ENCODE measurements at regions not wholly inside any gene's neighbourhood (a gene's known extent, or its start where the extent isn't known, plus 50 kb on each side); places are given as distances from the start of the nearest gene placed in this dataset.

GRCh38 chr13:63336549-63336948 is 1920.9 kb upstream of the PCDH20 start:
- H3K27ac ChIP-seq (ENCODE audit: low read depth, low read length), result no peak overlapping the region
- no peaks in the 10 kb centered on the region for H3K9me2 ChIP-seq (replicated peaks; ENCODE audit: insufficient read depth, low read length)
- H2AFZ ChIP-seq (ENCODE audit: low read depth, low read length, severe bottlenecking), result no peak overlapping the region
- no peak overlapping the region for H3K9ac ChIP-seq (ENCODE audit: low read length)
- no peak overlapping the region for H3K4me2 ChIP-seq (ENCODE audit: low read depth, low read length, poor library complexity, severe bottlenecking)
- no peaks in the 10 kb centered on the region for H4K20me1 ChIP-seq (ENCODE audit: low read depth, low read length)
- no peaks in the 10 kb centered on the region for H3K36me3 ChIP-seq (ENCODE audit: low read length)
- TF ChIP-seq CTCF (IDR thresholded peaks at IDR 0.05; ENCODE audit: insufficient read depth, low read length, poor library complexity, severe bottlenecking) (no peak), EZH2phosphoT487 (conservative IDR thresholded peaks at IDR 0.05; ENCODE audit: low read length) (no peak)
- no peak overlapping the region for H3K4me3 ChIP-seq (ENCODE audit: insufficient read depth, low read length, poor library complexity, severe bottlenecking)
- H3K9me3 ChIP-seq (ENCODE audit: insufficient read depth, low read length), result no peaks in the 10 kb centered on the region; the same call in 1 of the 2 replicates
- no peaks in the 10 kb centered on the region for H3K79me2 ChIP-seq (ENCODE audit: insufficient read depth, low read length)
- H3F3A ChIP-seq (ENCODE audit: insufficient read depth), result no peaks in the 10 kb centered on the region
- no peaks in the 10 kb centered on the region for H3K27me3 ChIP-seq (ENCODE audit: low read length)

- Histone ChIP-seq H3K4me2 (ENCODE audit: low read depth, low read length, poor library complexity, severe bottlenecking) (no peak overlapping the region), H3K9ac (ENCODE audit: low read length) (no peak overlapping the region), H2AFZ (ENCODE audit: low read depth, low read length, severe bottlenecking) (no peak overlapping the region), H3K4me3 (ENCODE audit: insufficient read depth, low read length, poor library complexity, severe bottlenecking) (no peak overlapping the region), H3K36me3 (ENCODE audit: low read length) (no peaks in the 10 kb centered on the region), H4K20me1 (ENCODE audit: low read depth, low read length) (no peaks in the 10 kb centered on the region), H3F3A (ENCODE audit: insufficient read depth) (no peaks in the 10 kb centered on the region), H3K79me2 (ENCODE audit: insufficient read depth, low read length) (no peaks in the 10 kb centered on the region), H3K27me3 (ENCODE audit: low read length) (no peaks in the 10 kb centered on the region), H3K27ac (ENCODE audit: low read depth, low read length) (no peak overlapping the region), H3K9me3 (ENCODE audit: insufficient read depth, low read length) (no peaks in the 10 kb centered on the region; the same call in 1 of the 2 replicates), H3K9me2 (replicated peaks; ENCODE audit: insufficient read depth, low read length) (no peaks in the 10 kb centered on the region)
- TF ChIP-seq EZH2phosphoT487 (conservative IDR thresholded peaks at IDR 0.05; ENCODE audit: low read length), result no peak
- TF ChIP-seq CTCF (IDR thresholded peaks at IDR 0.05; ENCODE audit: insufficient read depth, low read length, poor library complexity, severe bottlenecking), result no peak
These were observed 1911.9 kb upstream of the PCDH20 start for GRCh38 chr13:63327584-63327983.

GRCh38 chr13:63323441-63323840 is 1907.8 kb upstream of the PCDH20 start:
- Histone ChIP-seq H3K4me2 (ENCODE audit: low read depth, low read length, poor library complexity, severe bottlenecking) (no peak overlapping the region), H4K20me1 (ENCODE audit: low read depth, low read length) (no peaks in the 10 kb centered on the region), H3K9me2 (replicated peaks; ENCODE audit: insufficient read depth, low read length) (no peaks in the 10 kb centered on the region), H3F3A (ENCODE audit: insufficient read depth) (no peaks in the 10 kb centered on the region), H3K27ac (ENCODE audit: low read depth, low read length) (no peak overlapping the region), H3K27me3 (ENCODE audit: low read length) (no peaks in the 10 kb centered on the region), H3K79me2 (ENCODE audit: insufficient read depth, low read length) (no peaks in the 10 kb centered on the region), H3K4me3 (ENCODE audit: insufficient read depth, low read length, poor library complexity, severe bottlenecking) (no peak overlapping the region), H3K36me3 (ENCODE audit: low read length) (no peaks in the 10 kb centered on the region; the same call in 1 of the 2 replicates), H2AFZ (ENCODE audit: low read depth, low read length, severe bottlenecking) (peak overlapping the region; percentile 39), H3K9me3 (ENCODE audit: insufficient read depth, low read length) (no peaks in the 10 kb centered on the region), H3K9ac (ENCODE audit: low read length) (no peak overlapping the region)
- TF ChIP-seq CTCF (IDR thresholded peaks at IDR 0.05; ENCODE audit: insufficient read depth, low read length, poor library complexity, severe bottlenecking), result no peak
- TF ChIP-seq EZH2phosphoT487 (conservative IDR thresholded peaks at IDR 0.05; ENCODE audit: low read length), result no peak

All from SU-DHL-6 (cell line).